C4-2B (cell line): ENCODE measurements at regions not wholly inside any gene's neighbourhood (a gene's known extent, or its start where the extent isn't known, plus 50 kb on each side); places are given as distances from the start of the nearest gene placed in this dataset.

Experiments
- ZFX ChIP-seq: fragments of 450-650 bp; IDR thresholded peaks from 2 replicates; pipeline ENCODE4 v1.6.1; 2017
- TF ChIP-seq, protein P1 (sequence below): fragments of 450-650 bp; conservative IDR thresholded peaks from 2 replicates; pipeline ENCODE4 v1.5.1; 2017; ENCODE audit warnings: mild to moderate bottlenecking

DNA sequence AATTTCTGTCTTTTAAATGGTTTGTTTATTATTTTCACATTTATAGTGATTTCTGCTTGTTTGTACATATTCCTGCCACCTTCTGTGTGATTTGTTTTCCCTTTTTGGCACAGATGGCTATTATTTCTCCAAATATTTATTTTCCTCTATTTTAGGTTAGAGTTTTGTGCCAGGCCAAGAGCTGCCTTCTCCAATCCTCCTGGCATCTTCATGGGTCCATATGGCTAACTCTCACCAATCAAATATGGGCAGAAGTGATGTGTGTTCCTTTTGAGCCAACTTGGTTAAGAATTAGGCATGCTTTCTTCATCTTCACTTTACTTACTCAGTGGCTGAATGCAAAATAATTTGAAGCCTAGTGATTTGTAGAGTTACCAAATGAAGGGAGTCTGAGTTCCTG lies 697.1 kb upstream of the CELF4 start:
- TF ChIP-seq, protein P1, sequence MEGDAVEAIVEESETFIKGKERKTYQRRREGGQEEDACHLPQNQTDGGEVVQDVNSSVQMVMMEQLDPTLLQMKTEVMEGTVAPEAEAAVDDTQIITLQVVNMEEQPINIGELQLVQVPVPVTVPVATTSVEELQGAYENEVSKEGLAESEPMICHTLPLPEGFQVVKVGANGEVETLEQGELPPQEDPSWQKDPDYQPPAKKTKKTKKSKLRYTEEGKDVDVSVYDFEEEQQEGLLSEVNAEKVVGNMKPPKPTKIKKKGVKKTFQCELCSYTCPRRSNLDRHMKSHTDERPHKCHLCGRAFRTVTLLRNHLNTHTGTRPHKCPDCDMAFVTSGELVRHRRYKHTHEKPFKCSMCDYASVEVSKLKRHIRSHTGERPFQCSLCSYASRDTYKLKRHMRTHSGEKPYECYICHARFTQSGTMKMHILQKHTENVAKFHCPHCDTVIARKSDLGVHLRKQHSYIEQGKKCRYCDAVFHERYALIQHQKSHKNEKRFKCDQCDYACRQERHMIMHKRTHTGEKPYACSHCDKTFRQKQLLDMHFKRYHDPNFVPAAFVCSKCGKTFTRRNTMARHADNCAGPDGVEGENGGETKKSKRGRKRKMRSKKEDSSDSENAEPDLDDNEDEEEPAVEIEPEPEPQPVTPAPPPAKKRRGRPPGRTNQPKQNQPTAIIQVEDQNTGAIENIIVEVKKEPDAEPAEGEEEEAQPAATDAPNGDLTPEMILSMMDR: no peak
- TF ChIP-seq ZFX: no peak
